Renal pelvis (tissue), 1 donor: ENCODE measurements at regions not wholly inside any gene's neighbourhood (a gene's known extent, or its start where the extent isn't known, plus 50 kb on each side); places are given as distances from the start of the nearest gene placed in this dataset.
"Not testable (repeated sequence)": the region's sequence is repeated elsewhere in the genome, so short reads cannot be mapped to it uniquely, and the experiment has no call there.

Experiments used
- DNase-seq: peaks from one replicate; pipeline ENCODE4 v3.0.0-alpha.2; 2013

GRCh38 chr10:108360187-108360586 lies 1195.7 kb upstream of the SORCS1 start:
- no peak for DNase-seq

DNA sequence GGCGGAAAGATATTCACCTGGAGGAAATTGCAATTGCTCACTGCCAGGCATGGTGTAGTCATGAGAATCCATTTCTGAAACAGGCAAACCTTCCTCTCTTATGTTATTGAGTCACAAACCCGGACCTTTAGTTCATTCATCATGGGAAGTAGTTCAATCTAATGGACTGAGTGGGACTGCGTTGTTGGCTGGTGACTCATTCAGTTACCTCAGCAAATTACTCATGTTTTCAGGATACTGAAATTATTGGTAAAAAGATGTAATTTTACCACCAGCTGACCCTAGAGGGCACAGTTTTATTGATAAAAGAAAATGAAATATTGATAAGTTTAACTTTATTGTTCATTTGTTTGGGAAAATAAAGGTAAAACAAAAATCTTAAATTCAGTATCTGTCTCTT lies 1194.4 kb upstream of the SORCS1 start:
- no peak for DNase-seq

GRCh38 chr10:108352771-108353170 lies 1188.3 kb upstream of the SORCS1 start:
- DNase-seq: no peak

- no peak for DNase-seq
These were observed 1183.7 kb upstream of the SORCS1 start for GRCh38 chr10:108348215-108348614.

- DNase-seq: no peak
These were observed 1181.6 kb upstream of the SORCS1 start for GRCh38 chr10:108346066-108346465.

DNA sequence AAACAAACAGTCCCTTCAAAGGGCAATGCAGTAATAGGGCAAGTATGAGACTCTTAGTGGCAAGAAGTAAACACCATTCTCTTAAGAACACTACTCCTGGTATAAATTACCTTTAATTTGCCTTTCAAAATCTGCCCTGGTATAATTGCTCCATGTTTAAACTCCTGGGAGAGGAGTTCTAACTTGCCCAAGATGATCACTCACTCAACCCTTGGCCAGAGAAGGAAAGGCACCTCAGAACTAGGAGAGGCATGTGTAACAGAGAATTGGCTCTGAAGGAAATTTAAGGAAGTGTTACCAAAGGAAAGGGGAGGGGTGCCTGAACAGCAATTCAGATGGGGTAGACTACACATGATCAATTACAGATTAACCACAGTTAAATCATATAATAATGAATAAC lies 1173.6 kb upstream of the SORCS1 start:
- DNase-seq: no peak

DNA sequence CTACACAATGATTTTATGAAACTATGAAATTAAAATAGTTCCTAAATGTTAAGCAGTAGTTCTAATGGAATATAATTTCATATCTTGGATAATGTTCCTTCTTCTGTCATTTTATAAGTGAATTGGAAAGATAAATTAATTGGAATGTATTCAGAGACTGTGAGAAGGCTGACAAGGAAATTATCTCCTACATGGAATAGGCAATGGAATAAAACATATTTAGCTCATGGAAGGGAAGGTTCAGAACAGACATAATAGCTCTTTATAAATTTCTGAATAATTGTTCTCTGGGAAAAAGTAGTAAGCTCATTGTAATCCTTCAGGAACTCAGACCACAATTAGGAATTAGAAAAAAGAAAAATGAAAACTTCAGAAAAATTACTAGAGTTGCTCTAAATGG lies 1172.3 kb upstream of the SORCS1 start:
- DNase-seq: no peak

- no peak for DNase-seq
These were observed 1163.2 kb upstream of the SORCS1 start for GRCh38 chr10:108327706-108328105.

GRCh38 chr10:108323274-108323798 lies 1158.8 kb upstream of the SORCS1 start:
- no peak for DNase-seq

DNA sequence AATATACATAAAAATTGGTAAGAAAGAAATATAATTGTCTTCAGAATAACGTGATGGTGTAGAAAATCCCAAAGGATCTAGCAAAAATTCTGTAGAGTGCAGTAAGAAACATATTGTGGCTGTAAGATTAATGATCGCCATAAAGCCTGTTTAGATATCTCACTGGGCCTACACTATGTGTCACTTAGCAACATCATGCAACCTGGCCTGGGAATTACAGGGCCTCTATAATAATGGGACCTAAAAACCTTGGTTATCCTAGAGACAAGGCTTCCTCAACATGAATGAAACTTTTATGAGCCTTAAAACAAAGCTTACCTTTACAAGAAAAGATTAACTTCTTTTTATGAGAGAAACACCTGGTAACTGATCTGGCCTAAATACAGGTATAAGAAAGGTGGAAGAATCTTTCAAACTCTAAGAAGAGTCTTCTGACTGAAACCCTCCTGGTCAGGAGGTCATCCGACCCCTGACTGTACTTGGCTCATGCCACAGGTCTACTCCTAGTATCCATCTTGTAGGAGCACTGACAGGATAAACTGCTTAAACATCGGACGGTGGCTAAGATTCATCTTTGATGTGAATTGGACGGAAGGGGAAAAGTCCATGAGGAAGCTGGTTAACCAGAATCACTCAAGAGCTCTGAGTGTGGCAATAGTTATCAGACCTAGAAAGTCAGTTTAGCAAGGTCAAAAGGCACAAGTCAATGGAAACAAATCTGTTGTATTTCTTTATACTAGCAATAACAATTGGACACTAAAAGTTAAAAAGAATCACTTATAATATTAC lies 1155.1 kb upstream of the SORCS1 start:
- DNase-seq: no peak

GRCh38 chr10:108315636-108316035 lies 1151.1 kb upstream of the SORCS1 start:
- not testable (repeated sequence) for DNase-seq

- DNase-seq: no peak
These were observed 1143.4 kb upstream of the SORCS1 start for GRCh38 chr10:108307925-108308312.

GRCh38 chr10:108307250-108307924 lies 1142.9 kb upstream of the SORCS1 start:
- DNase-seq: no peak

DNA sequence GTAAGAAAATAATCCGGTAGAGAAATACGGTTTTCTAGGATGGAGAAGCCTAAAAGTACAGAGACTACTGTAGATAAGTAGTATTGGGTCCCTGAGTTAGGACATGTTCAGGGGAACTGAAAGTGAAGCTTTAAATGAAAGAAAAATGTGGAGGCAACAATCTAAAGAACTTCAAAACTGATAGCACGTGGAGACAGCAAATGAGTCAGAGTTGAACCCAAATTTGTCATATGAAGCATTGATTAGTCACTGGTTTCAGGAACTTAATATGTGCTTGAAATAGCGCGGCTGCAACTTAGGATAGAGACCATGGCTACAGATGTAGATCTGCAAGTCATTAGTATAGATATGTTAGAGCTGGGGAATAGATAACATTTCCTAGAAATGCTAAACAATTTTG lies 1138.6 kb upstream of the SORCS1 start:
- no peak for DNase-seq

GRCh38 chr10:108301002-108301401 lies 1136.5 kb upstream of the SORCS1 start:
- no peak for DNase-seq

DNA sequence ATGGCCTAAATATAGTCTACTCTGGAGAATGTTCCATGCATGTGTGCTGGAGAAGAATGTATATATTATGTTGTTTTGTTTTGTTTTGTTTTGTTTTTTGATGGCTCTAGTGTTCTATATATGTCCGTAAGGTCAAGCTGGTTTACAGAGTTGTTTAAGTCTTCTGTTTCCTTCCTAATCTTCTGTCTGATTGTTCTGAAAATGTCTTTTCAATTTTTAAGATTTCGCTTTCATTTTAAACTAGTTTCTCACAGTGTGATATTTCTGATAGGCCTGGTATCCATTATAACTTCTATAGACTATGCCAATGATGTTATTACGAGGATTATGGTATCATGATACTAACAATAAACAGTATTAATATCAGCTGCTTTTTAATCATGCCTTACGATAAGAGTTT lies 1126.3 kb upstream of the SORCS1 start:
- no peak for DNase-seq

DNA sequence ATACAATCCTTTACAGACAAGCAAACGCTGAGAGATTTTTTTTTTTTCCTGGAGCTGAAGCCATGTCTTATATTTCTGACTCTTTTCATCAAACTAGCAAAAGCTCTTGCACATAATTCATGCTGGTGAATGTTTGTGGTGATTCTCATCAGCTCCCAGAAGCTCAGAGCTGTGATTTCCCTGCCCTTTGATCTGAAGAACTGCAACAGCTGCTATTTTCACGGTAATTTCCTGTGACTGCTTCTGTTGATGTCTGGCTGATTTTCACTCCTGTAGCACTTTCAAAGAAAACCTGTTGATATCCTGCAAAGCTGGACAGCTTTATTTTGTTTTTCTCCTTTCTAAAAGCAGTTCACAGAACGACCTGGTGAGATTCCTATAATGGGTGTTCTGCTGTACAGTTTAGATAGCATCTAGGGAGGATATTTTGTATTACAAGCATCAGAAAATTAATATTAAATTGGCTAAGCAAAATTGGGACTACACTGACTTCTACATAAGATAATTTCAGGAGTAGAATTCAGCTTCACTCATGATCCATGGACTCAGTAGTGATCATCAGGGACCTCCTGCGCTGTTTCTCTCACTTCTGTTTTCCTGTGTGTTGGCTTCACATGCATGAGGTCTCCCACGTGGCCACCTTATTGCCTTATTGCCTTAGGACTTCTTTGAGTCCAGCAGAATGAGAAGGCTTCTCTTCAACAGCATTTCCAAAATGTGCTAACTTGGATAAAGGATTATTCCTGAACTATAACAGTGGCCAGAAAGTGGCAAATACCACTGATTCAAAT lies 1111.6 kb upstream of the SORCS1 start:
- DNase-seq: no peak

DNA sequence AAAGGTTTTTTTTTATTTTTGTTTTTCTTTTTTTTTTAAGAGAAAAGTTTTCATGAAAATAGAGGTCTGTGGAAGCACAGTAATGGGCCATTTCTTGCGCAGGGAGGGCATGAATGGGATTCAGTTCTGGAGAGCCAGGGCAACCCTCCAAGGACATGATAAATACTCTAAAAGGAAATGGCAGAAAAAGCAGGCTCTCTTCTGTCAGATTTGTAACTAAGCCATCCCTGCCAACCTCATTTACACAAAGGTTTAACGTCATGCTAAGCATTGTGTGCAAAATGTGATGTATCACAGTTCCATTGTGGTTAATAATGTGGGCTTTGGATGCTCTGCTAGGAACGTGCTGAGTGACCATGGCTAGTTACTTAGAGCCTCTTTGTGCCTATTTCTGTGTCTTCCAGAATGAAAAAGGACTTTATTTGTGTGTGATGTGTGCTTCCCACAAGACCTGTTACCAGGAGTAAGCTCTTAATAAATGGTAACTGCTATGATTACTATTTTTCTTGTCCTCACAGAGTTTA lies 1095.9 kb upstream of the SORCS1 start:
- DNase-seq: no peak

GRCh38 chr10:108254089-108254488 lies 1089.6 kb upstream of the SORCS1 start:
- no peak for DNase-seq

DNA sequence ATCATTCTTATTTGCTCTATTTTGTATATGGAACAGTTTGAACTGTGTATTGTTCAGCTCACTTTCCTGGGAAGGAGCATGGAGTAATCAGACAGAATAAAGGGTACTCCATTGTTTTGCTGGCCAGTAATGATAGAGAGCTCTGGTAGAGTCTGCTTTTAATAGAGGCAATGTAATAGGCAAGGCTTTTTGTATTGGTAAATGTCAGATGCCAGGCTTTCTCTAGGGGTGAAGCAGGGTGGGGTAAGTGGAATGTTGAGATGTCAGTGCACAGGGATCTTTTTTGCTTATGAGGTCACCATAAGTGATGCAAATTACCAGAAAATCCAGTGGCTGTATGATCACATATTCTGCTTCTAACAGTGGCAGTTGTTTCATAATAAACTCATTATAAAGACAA lies 1088.3 kb upstream of the SORCS1 start:
- no peak for DNase-seq

DNA sequence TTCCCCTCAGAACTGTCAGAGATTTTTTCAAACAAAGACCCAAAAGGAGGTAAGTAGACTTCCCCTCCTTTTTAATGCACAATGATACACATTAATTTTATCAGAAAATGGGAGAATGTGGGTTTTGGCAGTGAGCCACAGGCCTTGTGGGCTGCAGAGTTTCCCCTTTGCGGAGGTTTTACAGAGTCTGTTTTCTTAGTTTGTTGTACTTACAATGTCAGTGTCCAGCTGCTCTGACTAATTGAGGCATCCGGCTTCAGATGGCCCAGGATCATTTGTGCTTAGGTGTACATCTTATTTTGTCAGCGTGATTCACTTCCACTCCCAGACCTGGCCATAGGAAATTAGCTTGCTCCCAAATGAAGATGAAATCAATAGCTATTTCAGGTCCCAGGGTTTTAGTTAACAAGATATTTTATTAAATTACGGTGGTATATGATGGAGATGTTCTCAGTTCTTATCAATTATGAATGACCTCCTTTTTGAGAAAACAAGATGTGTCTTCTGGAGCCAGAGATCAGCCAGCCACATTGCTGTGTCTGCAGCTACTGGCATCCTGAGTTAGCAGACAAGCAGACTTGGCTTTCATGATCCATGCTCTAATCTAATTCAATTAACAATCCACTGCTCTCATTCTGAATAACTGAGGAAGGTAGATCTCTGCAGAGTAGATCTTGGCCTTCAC lies 1086.6 kb upstream of the SORCS1 start:
- peak; percentile 1 for DNase-seq

- DNase-seq: no peak
These were observed 1085.4 kb upstream of the SORCS1 start for GRCh38 chr10:108249940-108250339.
